Activated CD4-positive, alpha-beta T cell treated with anti-CD3 and anti-CD28 coated beads, Interleukin-2, amount 50 U/mL, for 1 hour (primary cell): ENCODE measurements at regions not wholly inside any gene's neighbourhood (a gene's known extent, or its start where the extent isn't known, plus 50 kb on each side); places are given as distances from the start of the nearest gene placed in this dataset.
"Not testable (repeated sequence)": the region's sequence is repeated elsewhere in the genome, so short reads cannot be mapped to it uniquely, and the experiment has no call there.

Experiments used
- DNase-seq: peaks from one replicate; pipeline ENCODE4 v3.0.0-alpha.2; 2020

DNA sequence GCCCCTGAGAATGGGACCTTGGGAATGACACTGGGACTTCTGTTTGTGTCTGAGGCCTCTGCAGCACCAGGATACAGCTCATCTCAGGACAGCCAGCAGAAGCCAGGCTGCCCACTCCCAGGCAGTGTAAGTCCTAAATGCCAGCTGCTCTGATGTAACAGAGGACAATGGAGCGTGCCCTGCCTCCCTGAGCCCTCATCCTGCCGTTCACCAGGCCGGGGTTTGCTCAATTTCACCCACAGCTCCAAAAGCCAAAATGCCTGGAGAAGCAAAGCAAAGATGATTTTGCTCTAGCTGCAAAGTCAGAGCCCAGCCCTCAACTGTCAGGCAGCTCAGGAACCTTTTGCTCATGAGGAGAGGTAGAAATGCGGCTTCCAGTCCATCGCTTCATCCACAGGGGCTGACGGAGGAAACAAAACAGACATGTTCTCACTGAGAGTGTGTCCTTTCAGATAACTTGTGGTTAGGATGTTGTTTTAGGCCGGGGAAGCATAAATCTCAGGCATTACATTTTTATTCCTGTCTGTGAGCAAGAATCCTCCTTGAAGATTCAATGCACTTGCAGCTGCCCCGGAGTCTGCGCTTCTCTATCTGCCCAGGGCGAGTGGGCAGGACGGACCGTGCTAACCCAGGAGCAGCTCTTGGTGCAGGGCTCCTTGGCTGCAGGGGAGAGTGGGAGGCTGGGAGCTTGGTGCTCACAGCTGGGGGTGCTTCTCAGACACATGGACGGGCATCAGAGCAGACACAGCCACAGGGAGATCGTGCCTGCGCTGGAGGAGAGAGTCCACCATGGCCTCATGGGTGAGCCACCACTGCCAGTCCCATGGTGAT is 83.2 kb upstream of the CHST15 start:
- no peak for DNase-seq

DNA sequence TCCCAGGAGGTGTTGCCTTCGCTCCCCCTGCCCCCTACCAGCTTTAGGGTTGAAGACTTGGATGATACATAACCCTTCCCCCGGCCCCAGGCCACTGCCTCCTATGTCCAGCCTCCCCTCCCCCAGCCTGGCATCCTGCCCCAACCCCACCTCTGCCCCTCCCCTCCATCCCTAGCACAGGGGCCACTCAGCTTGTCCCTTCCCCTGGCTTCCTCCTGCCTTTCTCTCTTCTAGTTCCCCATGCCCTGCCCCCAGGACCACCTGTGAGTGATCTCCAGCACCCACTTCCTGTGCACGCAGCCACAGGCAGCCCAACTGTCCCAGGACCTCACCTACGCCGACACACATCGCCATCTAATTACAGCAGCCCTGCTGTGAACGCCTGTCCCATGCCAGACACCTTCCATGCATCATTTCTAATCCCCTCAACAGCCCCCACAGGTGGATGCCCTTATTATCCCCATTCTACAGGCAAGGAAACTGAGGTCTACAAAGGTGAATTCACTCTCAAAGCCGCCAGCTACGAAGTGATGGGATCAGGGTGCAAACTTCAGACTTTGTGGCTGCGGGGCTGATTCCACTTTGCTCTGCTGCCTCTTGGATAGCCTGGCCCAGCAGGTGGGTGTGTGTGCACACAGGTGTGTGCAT is 82.4 kb upstream of the CHST15 start:
- no peak for DNase-seq

DNA sequence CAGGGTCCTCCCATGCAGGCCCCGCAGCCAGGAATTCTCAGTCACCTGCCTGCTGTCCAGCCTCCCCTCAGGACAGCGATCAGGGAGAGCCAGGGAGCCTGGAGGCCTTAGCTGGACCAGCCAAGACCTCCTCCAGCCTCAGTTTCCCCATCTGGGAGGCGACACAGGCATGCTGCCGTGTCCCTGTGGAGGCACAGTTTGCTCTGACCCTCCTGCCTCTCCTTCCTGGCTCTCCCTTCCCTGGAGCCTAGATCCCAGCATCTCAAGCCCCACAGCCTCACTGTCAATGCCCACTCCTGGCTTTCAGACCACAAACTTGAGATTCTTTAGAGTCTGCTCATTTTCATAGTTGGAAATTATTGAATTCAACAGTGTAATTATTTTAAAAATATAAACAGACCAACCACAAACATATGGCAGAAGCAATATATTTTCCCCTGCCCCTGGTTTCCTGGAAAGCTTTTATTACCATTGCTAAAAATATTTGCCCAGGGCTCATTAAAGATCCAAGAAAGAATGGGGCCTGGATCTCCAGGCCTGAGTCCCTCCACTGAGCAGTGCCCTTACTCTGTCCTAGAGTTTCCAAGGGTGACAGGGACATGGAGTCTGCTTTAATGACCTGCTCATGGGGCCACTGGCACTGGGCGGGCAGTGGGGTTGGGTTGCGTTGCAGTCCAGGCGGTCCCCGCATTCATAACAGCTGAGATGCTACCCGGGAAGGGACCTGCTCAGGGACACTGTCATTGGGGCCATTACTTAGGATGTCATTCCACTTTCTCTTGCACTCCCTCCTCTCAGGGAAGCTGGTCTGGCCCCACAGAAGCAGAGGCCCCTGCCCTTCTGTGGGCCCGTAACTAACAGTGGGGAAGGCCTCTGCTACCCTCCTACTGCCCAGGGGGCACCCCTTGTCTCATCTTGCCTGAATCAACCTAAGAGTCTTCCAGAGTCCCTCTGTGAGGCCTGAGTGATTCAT is 81.6 kb upstream of the CHST15 start:
- no peak for DNase-seq

DNA sequence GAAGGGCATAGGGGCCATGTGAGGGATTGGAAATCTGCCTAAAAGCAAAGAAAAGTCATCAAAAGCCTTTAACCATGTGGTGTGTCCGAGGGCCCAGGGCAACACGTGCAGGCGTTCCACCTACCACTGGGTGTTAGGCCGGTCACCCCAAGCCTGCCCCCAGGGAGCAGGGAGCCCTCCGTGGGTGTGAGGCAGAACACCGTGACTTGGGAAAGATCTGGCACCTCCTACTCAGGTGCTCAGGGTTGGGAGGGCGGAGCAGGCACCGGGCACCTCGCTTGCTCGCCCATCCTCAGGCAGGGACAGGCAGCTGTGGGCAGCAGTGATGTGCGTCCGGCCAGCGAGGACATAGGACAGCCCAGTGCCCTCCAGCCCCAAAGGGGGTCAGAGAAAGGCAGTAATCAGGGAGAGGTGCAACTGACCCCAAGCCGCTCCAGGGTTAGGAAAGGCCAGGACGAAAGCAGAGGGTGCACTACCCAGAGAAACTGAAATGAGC is 80.7 kb upstream of the CHST15 start:
- DNase-seq = no peak

DNA sequence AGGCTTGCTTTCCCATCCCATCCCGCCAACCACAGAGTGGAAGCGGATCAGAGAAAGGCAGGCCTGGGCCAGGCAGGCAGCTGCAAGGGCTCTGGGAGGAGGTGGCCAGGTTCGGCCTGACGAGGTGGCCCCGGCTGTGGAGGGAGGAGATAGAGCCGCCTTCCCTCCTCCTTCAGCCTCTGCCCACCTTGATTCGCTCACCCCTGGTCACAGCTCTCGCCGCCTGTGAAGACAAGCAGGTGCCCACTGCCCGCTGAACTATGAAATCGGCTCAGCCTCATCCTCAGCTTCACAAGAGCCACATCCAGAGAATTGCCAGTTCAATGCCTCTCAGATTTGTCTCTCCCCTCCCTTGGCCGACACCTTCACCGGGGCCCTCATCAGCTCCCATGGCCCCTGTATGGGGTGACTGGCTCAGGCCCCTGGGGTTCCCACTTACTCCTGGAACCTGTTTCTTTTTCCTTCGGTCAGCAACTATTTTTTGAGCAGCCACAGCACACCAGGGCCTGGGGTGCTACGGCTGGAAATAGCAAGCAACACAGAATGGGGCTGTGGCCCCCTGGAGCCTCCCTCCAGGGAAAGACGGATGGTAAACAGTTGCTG is 80.0 kb upstream of the CHST15 start:
- DNase-seq = no peak

DNA sequence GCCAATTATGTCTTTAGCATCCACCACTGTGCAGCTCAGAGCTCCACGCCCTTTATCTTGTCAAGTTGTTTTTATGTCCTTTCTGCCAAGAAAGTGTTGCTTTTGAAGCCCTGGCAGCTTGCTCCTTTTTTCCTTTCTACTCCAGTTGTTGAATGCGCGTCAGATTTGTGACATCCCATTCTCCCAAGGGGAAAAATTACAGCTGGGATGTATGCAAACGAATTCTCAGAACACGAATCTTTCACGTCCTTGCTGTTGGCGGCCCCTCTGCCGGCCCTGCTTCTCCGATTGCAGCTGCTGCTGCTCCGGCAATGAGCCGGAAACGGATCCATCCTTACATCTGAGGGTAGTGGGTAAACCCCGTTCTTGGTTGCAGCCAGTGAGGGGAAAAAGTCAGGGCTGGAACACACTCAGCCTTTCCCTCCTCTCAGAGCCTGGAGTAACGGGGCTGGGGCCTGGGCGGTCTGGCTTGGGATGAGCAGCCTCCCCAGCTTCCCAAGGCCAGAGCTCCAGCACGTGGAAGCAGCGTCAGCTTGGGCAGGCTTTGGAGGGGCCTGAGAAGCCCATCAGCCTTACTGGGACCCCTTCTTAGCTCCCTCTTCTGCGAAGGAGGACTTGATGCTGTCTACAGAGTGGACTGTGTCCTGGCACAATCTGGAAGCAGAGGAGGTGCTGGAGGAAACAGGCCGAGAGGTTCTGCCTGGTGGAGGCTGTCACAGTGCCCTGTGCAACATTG is 79.0 kb upstream of the CHST15 start:
- no peak for DNase-seq

DNA sequence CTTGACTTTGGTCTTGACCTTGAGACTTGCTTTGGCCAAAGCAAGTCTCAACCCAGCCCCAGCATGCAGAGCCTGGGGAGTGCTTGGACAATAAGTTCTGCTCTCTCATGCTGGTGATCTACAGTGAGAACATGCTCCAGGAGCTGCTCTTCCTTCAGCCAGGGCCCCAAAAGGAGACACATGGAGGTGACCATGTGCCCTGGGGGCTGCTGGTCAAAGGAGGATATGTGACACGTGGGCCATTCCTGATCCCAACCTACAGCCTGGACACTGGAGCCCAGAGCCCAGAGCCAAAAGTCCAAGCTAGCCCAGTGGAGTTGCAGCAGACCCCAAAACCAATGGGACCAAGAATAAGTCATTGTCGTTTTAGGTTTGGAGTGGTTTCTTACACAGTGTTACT is 78.2 kb upstream of the CHST15 start:
- no peak for DNase-seq

DNA sequence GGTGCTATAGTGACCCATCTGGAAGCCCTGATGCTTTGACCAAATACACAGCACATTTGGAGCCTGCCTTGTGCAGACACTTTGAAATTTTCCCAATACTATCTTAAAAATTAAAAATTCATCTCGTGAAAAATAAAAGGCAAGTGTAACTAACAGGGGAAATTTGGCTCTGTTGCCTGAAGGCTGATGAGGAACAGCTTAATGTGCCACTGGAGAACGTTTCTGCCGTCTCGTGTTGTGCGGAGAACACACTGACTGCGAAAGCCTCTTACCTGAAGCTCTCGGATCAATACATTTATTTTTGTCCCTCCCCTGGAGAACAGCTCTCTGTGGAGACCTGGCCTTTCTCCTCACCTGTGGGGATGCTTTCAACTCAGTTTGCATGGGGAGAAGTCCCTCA is 77.2 kb upstream of the CHST15 start:
- DNase-seq = no peak

DNA sequence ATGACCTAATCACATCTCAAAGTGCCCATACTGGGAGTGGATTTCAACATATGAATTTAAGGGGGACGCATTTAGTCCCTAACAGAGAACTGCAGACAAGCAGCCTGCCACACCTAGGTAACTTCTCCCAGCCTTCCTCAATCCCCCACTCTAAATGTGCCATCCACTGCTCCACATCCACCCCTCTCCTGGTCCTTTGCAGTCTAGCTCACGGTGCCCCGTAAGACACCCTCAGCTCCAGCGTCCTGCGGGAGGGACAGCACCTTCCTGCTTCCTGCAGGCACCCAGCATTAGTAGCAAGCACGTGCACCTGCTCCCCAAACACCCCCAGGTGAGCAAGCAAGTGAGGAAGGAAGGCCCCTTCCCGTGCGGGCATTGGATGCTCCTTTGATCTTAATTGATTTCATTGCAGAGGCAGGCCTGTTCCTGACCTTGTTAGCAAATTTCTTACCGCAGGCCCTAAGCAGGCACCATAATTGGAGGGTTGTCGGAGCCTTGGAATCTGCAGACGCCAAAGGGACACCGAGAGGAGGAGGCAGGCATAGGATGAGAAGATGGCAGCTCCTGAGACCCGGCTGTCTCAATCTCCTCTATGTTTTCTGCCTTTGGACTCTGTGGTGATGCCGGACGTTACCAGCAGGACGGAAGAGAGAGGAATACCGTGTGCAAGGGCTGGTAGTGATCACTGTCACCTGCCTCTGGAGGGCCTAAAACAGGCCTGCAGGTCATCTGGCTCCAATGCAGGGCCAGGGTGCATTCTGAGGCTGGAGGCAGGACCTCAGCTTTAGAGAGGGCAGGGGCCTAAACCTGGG is 75.8 kb upstream of the CHST15 start:
- DNase-seq = no peak

DNA sequence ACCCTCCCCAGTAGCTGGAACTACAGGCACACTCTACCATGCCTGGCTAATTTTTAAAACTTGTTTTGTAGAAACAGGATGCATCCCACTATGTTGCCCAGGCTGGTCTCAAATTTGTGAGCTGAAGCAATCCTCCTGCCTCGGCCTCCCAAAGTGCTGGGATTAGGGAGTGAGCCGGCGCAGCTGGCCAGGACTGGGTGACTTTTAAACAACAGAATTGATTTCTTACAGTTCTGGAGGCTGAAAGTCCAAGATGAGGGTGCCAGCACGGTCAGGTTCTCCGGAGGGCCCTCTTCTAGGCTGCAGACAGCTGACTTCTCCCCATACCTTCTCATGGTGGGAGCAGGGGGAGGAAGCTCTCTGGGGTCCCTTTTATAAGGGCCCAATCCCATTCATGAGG is 75.2 kb upstream of the CHST15 start:
- no peak for DNase-seq

DNA sequence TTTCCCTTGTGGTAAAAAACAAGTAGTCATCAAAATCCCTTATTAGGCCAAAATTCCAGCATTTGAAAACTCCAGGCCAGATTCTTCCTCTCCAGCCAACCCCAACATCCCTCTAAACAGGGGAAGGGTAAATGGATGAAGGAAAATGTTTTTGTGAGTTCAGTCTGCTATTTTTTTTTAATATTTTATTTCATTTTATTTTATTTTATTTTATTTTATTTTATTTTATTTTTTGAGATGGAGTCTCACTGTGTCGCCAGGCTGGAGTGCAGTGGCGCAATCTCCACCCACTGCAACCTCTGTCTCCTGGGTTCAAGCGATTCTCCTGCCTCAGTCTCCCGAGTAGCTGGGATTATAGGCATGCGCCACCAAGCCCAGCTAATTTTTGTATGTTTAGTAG is 74.5 kb upstream of the CHST15 start:
- not testable (repeated sequence) for DNase-seq

DNA sequence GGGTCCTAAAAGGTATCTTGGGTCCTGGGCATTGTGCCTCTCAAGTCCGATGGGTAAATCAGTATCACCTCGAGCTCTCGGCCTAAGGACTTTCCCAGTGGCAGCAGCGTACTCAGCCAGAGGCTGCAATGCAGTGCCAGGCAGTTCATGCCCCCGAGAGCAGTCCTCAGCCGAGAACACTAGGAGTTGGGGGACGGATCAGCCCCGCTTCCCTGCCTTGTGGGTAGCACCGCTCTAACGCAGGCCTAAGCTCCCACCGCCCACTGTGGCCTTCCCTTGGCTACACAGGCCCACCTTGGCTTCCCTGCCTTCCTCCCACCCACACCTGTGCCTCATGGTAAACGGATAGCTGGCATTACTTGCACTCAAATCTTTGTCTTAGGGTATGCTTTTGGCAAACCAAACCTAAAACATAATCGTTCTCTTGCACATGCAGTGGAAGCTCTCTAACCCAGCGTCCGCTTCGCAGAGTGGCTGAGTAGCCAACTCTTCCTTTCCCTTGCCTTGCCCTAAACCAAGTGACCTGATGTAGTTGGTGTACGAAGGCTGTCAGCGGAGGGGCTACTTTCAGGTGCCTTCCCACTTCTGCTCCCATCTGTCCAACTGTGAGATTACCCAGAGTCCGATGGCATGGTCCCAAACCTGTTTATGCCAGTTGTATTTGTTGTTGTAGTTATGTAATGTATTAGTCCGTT is 73.2 kb upstream of the CHST15 start:
- no peak for DNase-seq

DNA sequence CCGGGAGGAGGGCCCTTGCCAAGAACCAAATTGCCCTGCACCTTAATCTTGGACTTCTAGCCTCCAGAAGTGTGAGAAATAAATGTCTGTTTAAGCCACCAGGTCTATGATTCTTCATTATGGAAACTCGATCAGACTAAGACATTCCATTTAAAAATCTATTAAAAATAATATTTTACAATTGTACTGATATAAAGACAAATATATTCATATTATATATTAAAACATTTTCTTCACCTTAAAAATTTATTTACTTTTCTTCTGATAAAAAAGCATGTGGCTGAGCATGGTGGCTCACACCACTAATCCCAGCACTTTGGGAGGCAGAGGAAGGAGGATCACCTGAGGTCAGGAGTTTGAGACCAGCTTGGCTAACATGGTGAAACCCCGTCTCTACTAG is 72.4 kb upstream of the CHST15 start:
- DNase-seq = no peak

DNA sequence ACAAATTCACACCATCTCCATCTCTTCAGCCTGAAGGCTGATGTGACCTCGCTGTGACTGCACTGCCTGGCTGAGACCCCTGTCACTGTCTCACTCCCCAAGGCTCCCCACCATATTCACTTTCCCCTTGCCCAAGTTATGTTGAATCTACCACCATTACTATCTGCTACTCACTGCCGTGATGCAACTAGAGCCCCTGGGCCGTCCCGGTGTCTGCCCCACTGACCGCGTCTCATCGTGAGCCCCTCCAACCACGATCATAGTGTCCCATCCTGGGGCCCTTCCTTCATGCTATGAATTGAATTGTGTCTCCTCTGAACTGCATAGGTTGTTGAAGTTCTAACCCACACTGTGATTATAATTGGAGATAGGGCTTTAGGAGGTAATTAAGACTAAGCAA is 71.9 kb upstream of the CHST15 start:
- no peak for DNase-seq

DNA sequence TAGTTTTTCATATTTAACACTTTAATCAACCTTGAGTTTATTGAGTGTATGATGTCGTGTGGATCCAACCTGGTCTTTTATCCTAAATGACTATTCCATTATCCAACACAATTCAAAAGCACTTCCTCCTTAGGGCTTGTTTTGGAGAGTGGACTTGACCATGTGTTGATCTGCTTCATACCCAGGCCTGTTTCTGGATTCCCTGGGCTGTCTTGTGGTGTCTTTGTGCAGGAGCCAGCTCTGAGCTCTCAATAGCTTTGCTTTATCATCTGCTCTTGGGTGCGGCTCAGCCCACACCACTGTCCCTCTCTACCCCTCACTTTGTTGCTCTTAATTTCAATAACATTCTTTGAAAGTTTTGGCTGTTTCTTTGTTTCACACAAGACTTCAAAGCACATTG is 70.9 kb upstream of the CHST15 start:
- no peak for DNase-seq

DNA sequence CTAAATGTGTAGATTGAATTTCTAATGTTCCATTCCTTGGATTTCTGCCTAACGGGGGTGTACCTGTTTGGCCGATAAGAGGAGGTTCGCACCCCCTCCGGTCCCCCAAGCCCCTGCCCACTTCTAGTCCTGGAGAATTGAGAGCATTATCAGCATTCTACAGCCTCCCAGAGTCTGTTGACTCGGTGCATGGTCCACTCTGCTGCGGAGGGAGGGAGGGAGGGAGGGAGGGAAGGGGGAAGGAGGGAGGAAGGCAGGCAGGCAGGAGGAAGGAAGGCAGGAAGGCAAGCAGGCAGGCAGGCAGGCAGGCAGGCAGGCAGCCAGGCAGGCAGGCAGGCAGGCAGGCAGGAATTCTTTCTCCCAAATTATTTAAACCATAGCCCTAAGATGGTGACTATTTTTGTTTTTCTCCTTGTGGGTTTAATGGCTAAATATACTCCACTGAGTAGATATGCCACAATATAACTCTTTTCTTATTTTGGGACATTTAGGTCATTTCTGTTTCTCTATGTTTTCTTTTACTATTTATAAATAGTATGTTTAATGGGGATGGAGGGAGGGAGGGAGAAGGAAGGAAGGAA is 69.5 kb upstream of the CHST15 start:
- DNase-seq = no peak

DNA sequence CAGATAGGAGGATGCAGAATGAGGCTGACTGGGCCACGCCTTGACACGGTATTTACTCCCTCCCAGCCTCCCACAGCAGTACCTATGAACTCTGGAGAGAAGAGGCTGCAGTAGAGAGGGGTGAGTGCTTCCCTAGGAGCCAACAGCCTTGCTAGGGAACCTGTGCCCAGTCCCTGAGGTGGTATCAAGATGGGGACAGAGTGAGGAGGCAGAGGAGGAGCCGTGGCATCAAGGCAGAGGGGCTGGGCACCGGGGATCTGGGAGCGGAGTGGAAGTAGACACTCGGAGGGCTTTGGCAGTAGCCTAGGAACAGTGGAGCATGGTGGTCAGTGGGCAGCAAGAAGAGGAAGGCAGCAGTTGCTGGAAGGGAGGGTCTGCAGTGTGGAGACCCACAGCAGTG is 68.7 kb upstream of the CHST15 start:
- DNase-seq = no peak

DNA sequence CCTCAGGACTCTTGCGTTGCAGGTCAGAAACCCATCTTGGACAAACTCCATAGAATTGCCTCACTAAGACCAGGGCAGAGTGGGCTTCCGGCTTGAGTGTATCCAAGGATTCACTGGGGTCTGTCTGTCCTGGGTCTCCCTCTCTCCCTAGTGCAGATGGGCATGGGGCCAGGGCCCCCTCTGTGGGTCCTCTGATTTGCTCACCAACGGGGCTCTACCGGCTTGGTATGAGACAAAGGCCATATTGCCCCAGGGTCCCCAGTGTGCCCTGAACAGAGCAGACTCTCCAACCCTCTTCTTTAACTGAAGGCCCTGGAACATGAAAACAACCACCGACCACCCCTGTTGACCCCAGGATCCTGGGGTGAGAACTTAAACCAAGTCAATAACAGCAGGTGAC is 68.2 kb upstream of the CHST15 start:
- no peak for DNase-seq

DNA sequence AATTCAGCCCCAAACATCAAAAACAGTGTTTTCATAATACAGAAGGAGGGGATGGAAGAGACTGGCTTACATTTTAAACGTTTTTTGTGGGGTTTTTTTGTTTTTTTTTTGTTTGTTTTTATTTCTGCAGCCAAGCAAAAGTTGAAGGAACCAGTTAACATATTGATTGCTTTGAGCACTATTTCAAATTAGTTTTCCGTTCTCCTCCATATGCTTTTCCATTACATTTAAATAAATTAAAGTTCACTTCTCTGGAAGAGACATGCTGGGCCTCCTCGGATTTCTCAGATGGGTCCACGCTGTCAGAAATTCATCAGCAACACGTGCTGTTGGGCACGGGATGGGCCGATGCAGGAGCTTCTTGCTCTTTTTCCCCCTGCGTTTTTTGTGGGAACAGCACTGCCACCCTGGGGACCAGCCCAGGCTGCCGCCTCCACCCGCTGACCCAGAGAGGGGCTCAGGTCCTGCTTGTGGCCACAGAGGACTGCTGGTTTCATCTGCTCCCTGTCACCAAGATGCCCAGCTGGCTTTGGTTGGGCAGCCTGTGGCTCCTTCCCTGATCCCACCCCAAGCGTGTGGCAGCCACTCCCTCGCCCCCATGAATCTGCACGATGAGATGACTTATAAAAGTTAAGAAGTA is 67.7 kb upstream of the CHST15 start:
- DNase-seq = no peak

DNA sequence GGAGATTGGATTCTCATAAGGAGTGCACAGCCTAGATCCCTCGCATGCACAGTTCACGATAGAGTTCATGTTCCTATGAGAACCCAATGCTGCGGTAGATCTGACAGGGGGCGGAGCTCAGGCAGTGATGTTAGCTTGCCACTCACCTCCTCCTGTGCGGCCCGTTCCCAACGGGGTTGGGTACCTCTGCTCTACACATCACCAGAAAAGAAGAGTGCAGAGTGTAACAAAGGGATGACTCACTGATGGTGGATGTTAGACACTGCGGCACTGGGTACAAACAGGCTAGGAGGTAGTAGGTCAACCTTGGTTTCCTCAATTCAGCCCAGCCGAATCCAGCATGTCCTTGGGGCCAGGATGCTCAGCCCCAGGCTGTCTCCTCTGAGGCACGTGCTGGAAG is 66.8 kb upstream of the CHST15 start:
- no peak for DNase-seq
